ENCODE measurements at regions not wholly inside any gene's neighbourhood (a gene's known extent, or its start where the extent isn't known, plus 50 kb on each side); places are given as distances from the start of the nearest gene placed in this dataset.

DNA sequence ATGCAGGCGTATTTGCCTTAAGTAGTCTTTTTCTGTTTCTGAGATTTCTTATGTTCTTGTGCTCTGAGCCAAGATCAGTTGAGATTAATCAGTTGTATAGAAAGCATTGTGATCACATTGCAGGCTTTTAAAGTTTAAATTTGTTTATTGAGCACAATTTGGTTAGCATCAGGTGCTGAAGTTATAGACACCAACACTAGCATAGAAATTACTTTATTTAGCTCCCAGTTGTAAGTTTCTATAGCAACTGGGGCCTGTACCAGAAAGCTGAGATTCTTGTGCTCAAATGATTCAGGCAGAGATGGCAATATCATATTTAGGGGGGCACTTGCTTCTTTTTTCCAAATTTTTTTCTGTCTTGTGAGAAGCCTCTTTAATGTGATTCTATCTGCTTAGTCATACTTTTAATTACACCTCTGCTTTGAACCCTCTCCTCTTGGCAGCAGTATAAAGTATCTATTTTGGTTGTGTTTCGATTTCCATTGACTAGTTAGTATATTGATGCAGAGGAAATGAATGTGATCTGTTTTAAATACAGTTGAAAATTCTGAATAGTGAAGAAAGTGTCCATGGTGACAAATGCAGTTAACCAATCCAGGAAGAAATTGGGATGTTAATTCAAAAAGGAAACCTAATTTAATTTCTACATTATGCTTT lies 241.7 kb upstream of the GBE1 start (continued):
- TF ChIP-seq, protein P1, sequence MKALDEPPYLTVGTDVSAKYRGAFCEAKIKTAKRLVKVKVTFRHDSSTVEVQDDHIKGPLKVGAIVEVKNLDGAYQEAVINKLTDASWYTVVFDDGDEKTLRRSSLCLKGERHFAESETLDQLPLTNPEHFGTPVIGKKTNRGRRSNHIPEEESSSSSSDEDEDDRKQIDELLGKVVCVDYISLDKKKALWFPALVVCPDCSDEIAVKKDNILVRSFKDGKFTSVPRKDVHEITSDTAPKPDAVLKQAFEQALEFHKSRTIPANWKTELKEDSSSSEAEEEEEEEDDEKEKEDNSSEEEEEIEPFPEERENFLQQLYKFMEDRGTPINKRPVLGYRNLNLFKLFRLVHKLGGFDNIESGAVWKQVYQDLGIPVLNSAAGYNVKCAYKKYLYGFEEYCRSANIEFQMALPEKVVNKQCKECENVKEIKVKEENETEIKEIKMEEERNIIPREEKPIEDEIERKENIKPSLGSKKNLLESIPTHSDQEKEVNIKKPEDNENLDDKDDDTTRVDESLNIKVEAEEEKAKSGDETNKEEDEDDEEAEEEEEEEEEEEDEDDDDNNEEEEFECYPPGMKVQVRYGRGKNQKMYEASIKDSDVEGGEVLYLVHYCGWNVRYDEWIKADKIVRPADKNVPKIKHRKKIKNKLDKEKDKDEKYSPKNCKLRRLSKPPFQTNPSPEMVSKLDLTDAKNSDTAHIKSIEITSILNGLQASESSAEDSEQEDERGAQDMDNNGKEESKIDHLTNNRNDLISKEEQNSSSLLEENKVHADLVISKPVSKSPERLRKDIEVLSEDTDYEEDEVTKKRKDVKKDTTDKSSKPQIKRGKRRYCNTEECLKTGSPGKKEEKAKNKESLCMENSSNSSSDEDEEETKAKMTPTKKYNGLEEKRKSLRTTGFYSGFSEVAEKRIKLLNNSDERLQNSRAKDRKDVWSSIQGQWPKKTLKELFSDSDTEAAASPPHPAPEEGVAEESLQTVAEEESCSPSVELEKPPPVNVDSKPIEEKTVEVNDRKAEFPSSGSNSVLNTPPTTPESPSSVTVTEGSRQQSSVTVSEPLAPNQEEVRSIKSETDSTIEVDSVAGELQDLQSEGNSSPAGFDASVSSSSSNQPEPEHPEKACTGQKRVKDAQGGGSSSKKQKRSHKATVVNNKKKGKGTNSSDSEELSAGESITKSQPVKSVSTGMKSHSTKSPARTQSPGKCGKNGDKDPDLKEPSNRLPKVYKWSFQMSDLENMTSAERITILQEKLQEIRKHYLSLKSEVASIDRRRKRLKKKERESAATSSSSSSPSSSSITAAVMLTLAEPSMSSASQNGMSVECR (CRISPR knock-in tag; IDR thresholded peaks at IDR 0.05), result no peak
- TF ChIP-seq RFX7 (CRISPR knock-in tag; IDR thresholded peaks at IDR 0.05) (no peak), ETS2 (tag; IDR thresholded peaks at IDR 0.05; ENCODE audit: borderline replicate concordance, poor library complexity, severe bottlenecking) (no peak), KLF10 (CRISPR knock-in tag; IDR thresholded peaks at IDR 0.05) (no peak), ETV5 (CRISPR knock-in tag; IDR thresholded peaks at IDR 0.05; ENCODE audit: low read depth) (no peak), CBX3 (IDR thresholded peaks at IDR 0.05; ENCODE audit: borderline replicate concordance in 1 of 2, low read length in 2 of 2) (no peak)

DNA sequence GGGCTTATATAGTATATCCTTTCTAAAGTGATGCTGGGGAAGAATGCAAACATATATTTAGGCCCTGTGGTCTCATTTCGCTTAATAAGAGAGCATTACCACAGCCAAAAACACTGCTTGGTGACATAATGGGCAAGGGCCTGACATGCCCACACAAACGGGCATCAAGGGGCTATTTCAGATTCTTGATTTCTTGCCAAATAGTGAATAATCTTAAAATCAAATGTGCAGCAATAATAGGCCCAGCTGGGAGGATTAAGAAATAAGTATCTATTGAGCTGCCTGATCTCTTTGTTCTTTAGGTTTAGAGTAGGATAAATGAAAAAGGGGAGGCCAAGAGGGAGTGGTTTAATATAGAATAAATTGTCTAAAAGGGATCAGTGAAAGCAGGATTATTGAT lies 241.0 kb upstream of the GBE1 start:
- no peaks in the 10 kb centered on the region for H3K4me1 ChIP-seq (replicated peaks in 1 of 2; ENCODE audit: control insufficient read depth in 2 of 2, insufficient read depth in 2 of 2, low read length in 2 of 2)
- FAIRE-seq, result no peak
- no peak for TF ChIP-seq BRF1 (IDR thresholded peaks at IDR 0.05; ENCODE audit: borderline replicate concordance, extremely low read depth, insufficient read length)
- TF ChIP-seq, protein P2, sequence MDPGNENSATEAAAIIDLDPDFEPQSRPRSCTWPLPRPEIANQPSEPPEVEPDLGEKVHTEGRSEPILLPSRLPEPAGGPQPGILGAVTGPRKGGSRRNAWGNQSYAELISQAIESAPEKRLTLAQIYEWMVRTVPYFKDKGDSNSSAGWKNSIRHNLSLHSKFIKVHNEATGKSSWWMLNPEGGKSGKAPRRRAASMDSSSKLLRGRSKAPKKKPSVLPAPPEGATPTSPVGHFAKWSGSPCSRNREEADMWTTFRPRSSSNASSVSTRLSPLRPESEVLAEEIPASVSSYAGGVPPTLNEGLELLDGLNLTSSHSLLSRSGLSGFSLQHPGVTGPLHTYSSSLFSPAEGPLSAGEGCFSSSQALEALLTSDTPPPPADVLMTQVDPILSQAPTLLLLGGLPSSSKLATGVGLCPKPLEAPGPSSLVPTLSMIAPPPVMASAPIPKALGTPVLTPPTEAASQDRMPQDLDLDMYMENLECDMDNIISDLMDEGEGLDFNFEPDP (CRISPR knock-in tag; IDR thresholded peaks at IDR 0.05), result no peak
- TF ChIP-seq, protein P3, sequence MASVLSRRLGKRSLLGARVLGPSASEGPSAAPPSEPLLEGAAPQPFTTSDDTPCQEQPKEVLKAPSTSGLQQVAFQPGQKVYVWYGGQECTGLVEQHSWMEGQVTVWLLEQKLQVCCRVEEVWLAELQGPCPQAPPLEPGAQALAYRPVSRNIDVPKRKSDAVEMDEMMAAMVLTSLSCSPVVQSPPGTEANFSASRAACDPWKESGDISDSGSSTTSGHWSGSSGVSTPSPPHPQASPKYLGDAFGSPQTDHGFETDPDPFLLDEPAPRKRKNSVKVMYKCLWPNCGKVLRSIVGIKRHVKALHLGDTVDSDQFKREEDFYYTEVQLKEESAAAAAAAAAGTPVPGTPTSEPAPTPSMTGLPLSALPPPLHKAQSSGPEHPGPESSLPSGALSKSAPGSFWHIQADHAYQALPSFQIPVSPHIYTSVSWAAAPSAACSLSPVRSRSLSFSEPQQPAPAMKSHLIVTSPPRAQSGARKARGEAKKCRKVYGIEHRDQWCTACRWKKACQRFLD (CRISPR knock-in tag; IDR thresholded peaks at IDR 0.05), result no peak
- no peak for TF ChIP-seq SIN3A (IDR thresholded peaks at IDR 0.05; ENCODE audit: borderline replicate concordance in 2 of 2, control insufficient read depth in 1 of 2, low read depth in 2 of 2, low read length in 2 of 2)
- TF ChIP-seq NONO (IDR thresholded peaks at IDR 0.05; ENCODE audit: low read depth in 2 of 2, low read length in 1 of 2), result no peak

More for the DNA sequence above, 241.0 kb upstream of the GBE1 start:
- in situ Hi-C loops (cut with MboI), result no loop called here
- Histone ChIP-seq H3K9me1 (ENCODE audit: control insufficient read depth, insufficient read depth, low read length) (no peaks in the 10 kb centered on the region), H3K27me3 (ENCODE audit: control insufficient read depth in 2 of 2, insufficient read depth in 2 of 2, low read length in 2 of 2) (no peaks in the 10 kb centered on the region), H3K9me3 (replicated peaks; ENCODE audit: control insufficient read depth, insufficient read depth, low read depth, low read length) (no peaks in the 10 kb centered on the region), H3K4me3 (no peak overlapping the region), H4K20me1 (replicated peaks; ENCODE audit: control insufficient read depth, insufficient read depth, low read length) (no peaks in the 10 kb centered on the region), H3K9ac (ENCODE audit: insufficient read depth in 1 of 2, low read depth in 2 of 2, low read length in 2 of 2) (no peak overlapping the region), H3K79me2 (ENCODE audit: control insufficient read depth, insufficient read depth, low read length) (no peaks in the 10 kb centered on the region), H3K4me2 (ENCODE audit: insufficient read depth, low read length) (no peak overlapping the region), H3K36me3 (ENCODE audit: control insufficient read depth, insufficient read depth, low read length) (no peaks in the 10 kb centered on the region), H2AFZ (ENCODE audit: low read depth, low read length) (no peak overlapping the region), H3K27ac (ENCODE audit: extremely low read depth, low read depth, low read length) (no peak overlapping the region)
- WGBS (ENCODE audit: insufficient coverage, low coverage, missing lambda C conversion rate), result 0% methylated on average over 2 of the region's 2 CpGs
- POLR2A ChIA-PET, result no interaction called here
- CTCF ChIA-PET (ENCODE audit: low intra/inter-chr PET ratio), result no interaction called here
- DNase-seq (ENCODE audit: extremely low read depth in 1 of 4, low spot score in 3 of 4) (no peak), ATAC-seq (no peak)
- BruUV-seq (replicated peaks), result no TSS peak
- intact Hi-C loops (cut with micrococcal nuclease), result no loop called here
